GM23338 (cell line): ENCODE measurements at regions not wholly inside any gene's neighbourhood (a gene's known extent, or its start where the extent isn't known, plus 50 kb on each side); places are given as distances from the start of the nearest gene placed in this dataset.

ENCODE experiments used
- ATAC-seq: fragments of 200-7000 bp; cut with Tn5 transposase; 3 replicates; pipeline ENCODE4 v1.9.1; 2020
- DNase-seq: peaks from one replicate; pipeline ENCODE4 v3.0.0-alpha.2; 2015; ENCODE audit warnings: low spot score
- H2AFZ ChIP-seq: fragments of 200-600 bp; sonication (generic); 2 replicates; pipeline ENCODE4 v1.8.0; 2016; ENCODE audit warnings: antibody characterized with exemption, mild to moderate bottlenecking, moderate library complexity
- H3F3A ChIP-seq: fragments of 200-600 bp; sonication (generic); replicated peaks from 2 replicates; pipeline ENCODE4 v1.8.0; 2017; ENCODE audit warnings: antibody characterized with exemption, mixed run types, low read depth
- H3K27ac ChIP-seq: fragments of 200-600 bp; sonication (generic); 2 replicates; pipeline ENCODE4 v1.6.1; 2016; ENCODE audit warnings: low read depth
- H3K27me3 ChIP-seq: fragments of 200-600 bp; sonication (generic); 2 replicates; pipeline ENCODE4 v1.8.0; 2016; ENCODE audit warnings: mild to moderate bottlenecking, mixed run types, moderate library complexity; ENCODE audit not compliant: insufficient read depth
- H3K36me3 ChIP-seq: fragments of 200-600 bp; sonication (generic); 2 replicates; pipeline ENCODE4 v1.8.0; 2016; ENCODE audit warnings: mild to moderate bottlenecking; ENCODE audit not compliant: insufficient read depth
- H3K4me1 ChIP-seq: fragments of 200-600 bp; sonication (generic); 2 replicates; pipeline ENCODE4 v1.8.0; 2016; ENCODE audit warnings: mild to moderate bottlenecking, moderate library complexity; ENCODE audit not compliant: insufficient read depth
- H3K4me2 ChIP-seq: fragments of 200-600 bp; sonication (generic); 2 replicates; pipeline ENCODE4 v1.7.1; 2017; ENCODE audit warnings: mixed run types
- H3K4me3 ChIP-seq: fragments of 200-600 bp; sonication (generic); 2 replicates; pipeline ENCODE4 v1.6.1; 2016; ENCODE audit warnings: mixed run types
- H3K79me2 ChIP-seq: fragments of 200-600 bp; sonication (generic); replicated peaks from 2 replicates; pipeline ENCODE4 v1.8.0; 2017; ENCODE audit warnings: mild to moderate bottlenecking; ENCODE audit not compliant: insufficient read depth
- H3K9me2 ChIP-seq: fragments of 200-600 bp; sonication (generic); 2 replicates; pipeline ENCODE4 v1.8.0; 2017; ENCODE audit not compliant: insufficient read depth
- H4K20me1 ChIP-seq: fragments of 200-600 bp; sonication (generic); replicated peaks from 2 replicates; pipeline ENCODE4 v1.8.0; 2017; ENCODE audit warnings: mild to moderate bottlenecking; ENCODE audit not compliant: insufficient read depth
- H3K27ac Mint-ChIP-seq: 2 replicates; pipeline ENCODE4 v1.8.0; 2020; ENCODE audit warnings: inconsistent platforms, mild to moderate bottlenecking, moderate library complexity, mixed read lengths
- H3K27me3 Mint-ChIP-seq: 3 replicates; pipeline ENCODE4 v1.8.0; 2022; ENCODE audit warnings: low read depth, mild to moderate bottlenecking, moderate library complexity, mixed read lengths, inconsistent platforms; ENCODE audit not compliant: insufficient read depth, poor library complexity
- H3K36me3 Mint-ChIP-seq: 3 replicates; pipeline ENCODE4 v1.8.0; 2021; ENCODE audit warnings: low read depth, mild to moderate bottlenecking, inconsistent platforms, moderate library complexity, mixed read lengths
- H3K4me1 Mint-ChIP-seq: 3 replicates; pipeline ENCODE4 v1.8.0; 2020; ENCODE audit warnings: mild to moderate bottlenecking, inconsistent platforms, mixed read lengths
- H3K4me3 Mint-ChIP-seq: 3 replicates; pipeline ENCODE4 v1.8.0; 2021; ENCODE audit warnings: moderate library complexity, mild to moderate bottlenecking, inconsistent platforms, mixed read lengths
- H3K9me3 Mint-ChIP-seq: 3 replicates; pipeline ENCODE4 v1.8.0; 2020; ENCODE audit warnings: moderate library complexity, mild to moderate bottlenecking, inconsistent platforms, mixed read lengths
- CTCF ChIP-seq, 2 experiments: fragments of 200-600 bp in 1 of 2; sonication (generic) in 1 of 2; conservative IDR thresholded peaks; 2 replicates each; pipeline versions ENCODE4 v1.5.1 to v1.6.1; 2016 to 2017; ENCODE audit warnings: antibody characterized with exemption in 2 of 2, low read depth in 2 of 2, mild to moderate bottlenecking in 2 of 2, moderate library complexity in 1 of 2
- NANOG ChIP-seq: IDR thresholded peaks from 2 replicates; pipeline ENCODE4 v1.6.1; 2016; ENCODE audit warnings: antibody characterized with exemption, borderline replicate concordance
- STAT1 ChIP-seq: IDR thresholded peaks from one replicate; pipeline ENCODE4 v1.6.1; 2016; ENCODE audit warnings: antibody characterized with exemption; ENCODE audit not compliant: unreplicated experiment
- TF ChIP-seq, protein P1 (sequence below): fragments of 250-450 bp; sonication (Bioruptor Pico); IDR thresholded peaks from 2 replicates; pipeline ENCODE4 v1.5.0; 2020; ENCODE audit warnings: mild to moderate bottlenecking, moderate library complexity

- Histone ChIP-seq H3K79me2 (no peaks in the 10 kb centered on the region), H2AFZ (no peak overlapping the region), H3K4me3 (no peak overlapping the region), H3F3A (no peaks in the 10 kb centered on the region), H3K4me1 (no peaks in the 10 kb centered on the region), H3K9me2 (peaks cover 7% of the 10 kb centered on the region; the same call in 1 of the 2 replicates), H3K27ac (no peak overlapping the region), H3K27me3 (no peaks in the 10 kb centered on the region), H4K20me1 (no peaks in the 10 kb centered on the region), H3K4me2 (no peak overlapping the region), H3K36me3 (no peaks in the 10 kb centered on the region)
- no peak for TF ChIP-seq NANOG
- TF ChIP-seq STAT1: no peak
- TF ChIP-seq, protein P1, sequence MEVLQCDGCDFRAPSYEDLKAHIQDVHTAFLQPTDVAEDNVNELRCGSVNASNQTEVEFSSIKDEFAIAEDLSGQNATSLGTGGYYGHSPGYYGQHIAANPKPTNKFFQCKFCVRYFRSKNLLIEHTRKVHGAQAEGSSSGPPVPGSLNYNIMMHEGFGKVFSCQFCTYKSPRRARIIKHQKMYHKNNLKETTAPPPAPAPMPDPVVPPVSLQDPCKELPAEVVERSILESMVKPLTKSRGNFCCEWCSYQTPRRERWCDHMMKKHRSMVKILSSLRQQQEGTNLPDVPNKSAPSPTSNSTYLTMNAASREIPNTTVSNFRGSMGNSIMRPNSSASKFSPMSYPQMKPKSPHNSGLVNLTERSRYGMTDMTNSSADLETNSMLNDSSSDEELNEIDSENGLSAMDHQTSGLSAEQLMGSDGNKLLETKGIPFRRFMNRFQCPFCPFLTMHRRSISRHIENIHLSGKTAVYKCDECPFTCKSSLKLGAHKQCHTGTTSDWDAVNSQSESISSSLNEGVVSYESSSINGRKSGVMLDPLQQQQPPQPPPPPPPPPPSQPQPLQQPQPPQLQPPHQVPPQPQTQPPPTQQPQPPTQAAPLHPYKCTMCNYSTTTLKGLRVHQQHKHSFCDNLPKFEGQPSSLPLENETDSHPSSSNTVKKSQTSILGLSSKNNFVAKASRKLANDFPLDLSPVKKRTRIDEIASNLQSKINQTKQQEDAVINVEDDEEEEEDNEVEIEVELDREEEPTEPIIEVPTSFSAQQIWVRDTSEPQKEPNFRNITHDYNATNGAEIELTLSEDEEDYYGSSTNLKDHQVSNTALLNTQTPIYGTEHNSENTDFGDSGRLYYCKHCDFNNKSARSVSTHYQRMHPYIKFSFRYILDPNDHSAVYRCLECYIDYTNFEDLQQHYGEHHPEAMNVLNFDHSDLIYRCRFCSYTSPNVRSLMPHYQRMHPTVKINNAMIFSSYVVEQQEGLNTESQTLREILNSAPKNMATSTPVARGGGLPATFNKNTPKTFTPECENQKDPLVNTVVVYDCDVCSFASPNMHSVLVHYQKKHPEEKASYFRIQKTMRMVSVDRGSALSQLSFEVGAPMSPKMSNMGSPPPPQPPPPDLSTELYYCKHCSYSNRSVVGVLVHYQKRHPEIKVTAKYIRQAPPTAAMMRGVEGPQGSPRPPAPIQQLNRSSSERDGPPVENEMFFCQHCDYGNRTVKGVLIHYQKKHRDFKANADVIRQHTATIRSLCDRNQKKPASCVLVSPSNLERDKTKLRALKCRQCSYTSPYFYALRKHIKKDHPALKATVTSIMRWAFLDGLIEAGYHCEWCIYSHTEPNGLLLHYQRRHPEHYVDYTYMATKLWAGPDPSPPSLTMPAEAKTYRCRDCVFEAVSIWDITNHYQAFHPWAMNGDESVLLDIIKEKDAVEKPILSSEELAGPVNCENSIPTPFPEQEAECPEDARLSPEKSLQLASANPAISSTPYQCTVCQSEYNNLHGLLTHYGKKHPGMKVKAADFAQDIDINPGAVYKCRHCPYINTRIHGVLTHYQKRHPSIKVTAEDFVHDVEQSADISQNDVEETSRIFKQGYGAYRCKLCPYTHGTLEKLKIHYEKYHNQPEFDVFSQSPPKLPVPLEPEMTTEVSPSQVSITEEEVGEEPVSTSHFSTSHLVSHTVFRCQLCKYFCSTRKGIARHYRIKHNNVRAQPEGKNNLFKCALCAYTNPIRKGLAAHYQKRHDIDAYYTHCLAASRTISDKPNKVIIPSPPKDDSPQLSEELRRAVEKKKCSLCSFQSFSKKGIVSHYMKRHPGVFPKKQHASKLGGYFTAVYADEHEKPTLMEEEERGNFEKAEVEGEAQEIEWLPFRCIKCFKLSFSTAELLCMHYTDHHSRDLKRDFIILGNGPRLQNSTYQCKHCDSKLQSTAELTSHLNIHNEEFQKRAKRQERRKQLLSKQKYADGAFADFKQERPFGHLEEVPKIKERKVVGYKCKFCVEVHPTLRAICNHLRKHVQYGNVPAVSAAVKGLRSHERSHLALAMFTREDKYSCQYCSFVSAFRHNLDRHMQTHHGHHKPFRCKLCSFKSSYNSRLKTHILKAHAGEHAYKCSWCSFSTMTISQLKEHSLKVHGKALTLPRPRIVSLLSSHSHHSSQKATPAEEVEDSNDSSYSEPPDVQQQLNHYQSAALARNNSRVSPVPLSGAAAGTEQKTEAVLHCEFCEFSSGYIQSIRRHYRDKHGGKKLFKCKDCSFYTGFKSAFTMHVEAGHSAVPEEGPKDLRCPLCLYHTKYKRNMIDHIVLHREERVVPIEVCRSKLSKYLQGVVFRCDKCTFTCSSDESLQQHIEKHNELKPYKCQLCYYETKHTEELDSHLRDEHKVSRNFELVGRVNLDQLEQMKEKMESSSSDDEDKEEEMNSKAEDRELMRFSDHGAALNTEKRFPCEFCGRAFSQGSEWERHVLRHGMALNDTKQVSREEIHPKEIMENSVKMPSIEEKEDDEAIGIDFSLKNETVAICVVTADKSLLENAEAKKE (CRISPR knock-in tag): no peak
- peak; percentile 57 to 73 for TF ChIP-seq CTCF (conservative IDR thresholded peaks at IDR 0.05; ENCODE audit: low read depth in 2 of 2)
- Mint-ChIP-seq H3K9me3 (peaks cover 7% of the 10 kb centered on the region; the same call in 2 of the 3 replicates), H3K36me3 (no peaks in the 10 kb centered on the region; the same call in 2 of the 3 replicates), H3K27me3 (peaks cover 3% of the 10 kb centered on the region), H3K4me1 (0 out of 3 replicates have a peak, but pooled peaks cover 2% of the 10 kb centered on the region), H3K27ac (no peak overlapping the region), H3K4me3 (no peak overlapping the region)
- DNase-seq (peak; percentile 47), ATAC-seq (peak; percentile 55; the same call in 2 of the 3 replicates)
These were observed 272.7 kb downstream of the KLF6 start for GRCh38 chr10:3512263-3512662.
